Stimulated activated naive CD8-positive, alpha-beta T cell treated with anti-CD3 and anti-CD28 coated beads, Interleukin-15, amount 100 ng/mL, for 72 hours (primary cell): ENCODE measurements at regions not wholly inside any gene's neighbourhood (a gene's known extent, or its start where the extent isn't known, plus 50 kb on each side); places are given as distances from the start of the nearest gene placed in this dataset.
A peak's percentile ranks its signal among the peaks of the same experiment; 100 is the strongest.
"Not testable (repeated sequence)": the region's sequence is repeated elsewhere in the genome, so short reads cannot be mapped to it uniquely, and the experiment has no call there.

Experiments
- ATAC-seq: fragments of 150-1000 bp; cut with Tn5 transposase; 2 replicates; pipeline ENCODE4 v1.10.0; 2021; ENCODE audit warnings: mild to moderate bottlenecking, moderate library complexity
- DNase-seq, 2 donors: peaks; one replicate each; pipeline ENCODE4 v3.0.0; 2021 to 2022
- H3K27ac Mint-ChIP-seq, 2 donors: one replicate each; pipeline ENCODE4 v1.8.0; 2022; ENCODE audit warnings: mild to moderate bottlenecking in 2 of 2, mixed read lengths in 2 of 2, moderate library complexity in 2 of 2
- H3K27me3 Mint-ChIP-seq: one replicate; pipeline ENCODE4 v1.8.0; 2022; ENCODE audit warnings: mixed read lengths
- H3K4me1 Mint-ChIP-seq: one replicate; pipeline ENCODE4 v1.8.0; 2022; ENCODE audit warnings: mild to moderate bottlenecking, mixed read lengths
- H3K4me3 Mint-ChIP-seq, 2 donors: one replicate each; pipeline ENCODE4 v1.8.0; 2022; ENCODE audit warnings: mild to moderate bottlenecking in 2 of 2, mixed read lengths in 2 of 2, moderate library complexity in 1 of 2
- H3K9me3 Mint-ChIP-seq, 2 donors: one replicate each; pipeline ENCODE4 v1.8.0; 2022; ENCODE audit warnings: mixed read lengths in 2 of 2

GRCh38 chr9:40097992-40098391 lies 742.5 kb downstream of the SPATA31A1 start:
- not testable (repeated sequence) for ATAC-seq, H3K27me3 Mint-ChIP-seq, DNase-seq, H3K4me3 Mint-ChIP-seq, H3K4me1 Mint-ChIP-seq, H3K9me3 Mint-ChIP-seq, H3K27ac Mint-ChIP-seq

GRCh38 chr9:40106003-40106782 lies 750.7 kb downstream of the SPATA31A1 start:
- peak in 1 of 2 donors; percentile 30 for DNase-seq
- Mint-ChIP-seq H3K4me3 (peak overlapping the region; percentile 87 to 93), H3K27ac (peak overlapping the region; percentile 91 to 94)
- ATAC-seq = peak; percentile 79
- H3K4me1 Mint-ChIP-seq, H3K9me3 Mint-ChIP-seq, H3K27me3 Mint-ChIP-seq: not testable (repeated sequence)

- H3K9me3 Mint-ChIP-seq, H3K4me3 Mint-ChIP-seq, H3K27ac Mint-ChIP-seq, H3K27me3 Mint-ChIP-seq, DNase-seq, H3K4me1 Mint-ChIP-seq, ATAC-seq: not testable (repeated sequence)
These were observed 751.3 kb downstream of the SPATA31A1 start for GRCh38 chr9:40106783-40107248.

DNA sequence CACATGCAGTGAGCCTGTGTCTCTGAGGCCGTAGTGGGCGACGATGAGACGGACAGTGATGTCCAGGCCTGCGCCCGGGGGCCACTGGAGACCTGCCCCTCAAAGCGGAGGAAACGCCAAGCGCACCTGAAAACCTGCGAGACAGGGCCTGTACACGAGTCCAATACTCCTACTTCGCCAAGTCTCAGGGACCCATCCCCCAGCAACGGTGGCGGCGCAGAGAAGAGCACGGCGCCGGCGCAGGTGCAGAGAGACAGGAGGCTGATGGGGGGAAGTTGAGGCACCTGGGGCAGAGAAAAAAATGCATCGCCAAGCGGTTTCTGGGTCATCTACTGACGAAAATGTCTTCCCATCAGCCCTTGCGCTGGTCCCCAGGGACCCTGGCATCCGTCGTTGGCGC lies 751.8 kb downstream of the SPATA31A1 start:
- not testable (repeated sequence) for H3K9me3 Mint-ChIP-seq, DNase-seq, H3K4me1 Mint-ChIP-seq, ATAC-seq, H3K27me3 Mint-ChIP-seq
- Mint-ChIP-seq H3K4me3 (peak overlapping the region in 1 of 2 donors; percentile 61), H3K27ac (peak overlapping the region in 1 of 2 donors; percentile 92)

GRCh38 chr9:40108465-40108864 lies 753.0 kb downstream of the SPATA31A1 start:
- not testable (repeated sequence) for ATAC-seq, H3K4me3 Mint-ChIP-seq, H3K4me1 Mint-ChIP-seq

GRCh38 chr9:40110751-40111150 lies 755.3 kb downstream of the SPATA31A1 start:
- not testable (repeated sequence) for H3K27me3 Mint-ChIP-seq, ATAC-seq, H3K4me1 Mint-ChIP-seq, H3K27ac Mint-ChIP-seq, DNase-seq, H3K9me3 Mint-ChIP-seq
- peak overlapping the region in 1 of 2 donors; percentile 15 for H3K4me3 Mint-ChIP-seq

More at GRCh38 chr9:40108465-40108864, 753.0 kb downstream of the SPATA31A1 start:
- not testable (repeated sequence) for H3K9me3 Mint-ChIP-seq, H3K27ac Mint-ChIP-seq, DNase-seq, H3K27me3 Mint-ChIP-seq

DNA sequence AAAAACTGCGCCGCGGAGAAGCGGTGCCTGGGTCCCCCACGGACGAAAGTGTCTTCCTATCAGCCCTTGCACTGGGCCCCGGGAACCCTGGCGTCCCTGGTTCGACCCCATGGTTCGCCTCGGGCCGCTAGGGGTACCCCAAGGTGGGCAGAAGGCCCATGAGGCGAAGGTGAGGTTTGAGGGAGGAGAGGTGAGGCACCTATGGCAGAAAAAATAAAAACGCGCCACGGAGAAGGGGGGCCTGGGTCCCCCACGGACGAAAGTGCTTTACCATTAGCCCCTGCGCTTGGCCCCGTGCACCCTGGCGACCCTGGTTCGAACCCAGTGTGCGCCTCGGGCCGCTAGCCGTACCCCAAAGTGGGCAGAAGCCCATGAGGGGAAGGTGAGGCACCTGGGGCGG lies 756.1 kb downstream of the SPATA31A1 start:
- peak overlapping the region in 1 of 2 donors; percentile 12 for H3K27ac Mint-ChIP-seq
- not testable (repeated sequence) for ATAC-seq, H3K4me3 Mint-ChIP-seq, H3K9me3 Mint-ChIP-seq, DNase-seq, H3K4me1 Mint-ChIP-seq, H3K27me3 Mint-ChIP-seq

DNA sequence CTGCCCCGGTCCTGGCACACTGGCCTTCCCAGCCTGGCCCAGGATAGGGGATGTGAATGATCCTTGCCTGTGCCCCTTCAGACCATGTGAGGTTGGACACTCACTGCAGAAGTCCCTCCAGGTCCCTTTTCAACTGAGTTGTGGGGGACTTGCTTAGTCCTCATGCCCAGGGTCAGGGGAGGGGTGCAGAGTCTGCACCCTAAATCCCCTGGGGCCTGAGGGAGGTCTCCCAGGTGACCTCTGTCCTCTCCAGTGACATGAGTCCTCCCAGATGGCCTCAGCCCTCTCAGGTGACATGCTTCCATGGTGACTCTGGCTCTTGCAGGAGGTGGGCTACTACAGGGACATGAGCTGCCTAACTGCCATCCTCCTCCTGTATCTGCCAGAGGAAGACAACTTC lies 775.1 kb downstream of the SPATA31A1 start:
- H3K4me3 Mint-ChIP-seq, ATAC-seq: not testable (repeated sequence)

DNA sequence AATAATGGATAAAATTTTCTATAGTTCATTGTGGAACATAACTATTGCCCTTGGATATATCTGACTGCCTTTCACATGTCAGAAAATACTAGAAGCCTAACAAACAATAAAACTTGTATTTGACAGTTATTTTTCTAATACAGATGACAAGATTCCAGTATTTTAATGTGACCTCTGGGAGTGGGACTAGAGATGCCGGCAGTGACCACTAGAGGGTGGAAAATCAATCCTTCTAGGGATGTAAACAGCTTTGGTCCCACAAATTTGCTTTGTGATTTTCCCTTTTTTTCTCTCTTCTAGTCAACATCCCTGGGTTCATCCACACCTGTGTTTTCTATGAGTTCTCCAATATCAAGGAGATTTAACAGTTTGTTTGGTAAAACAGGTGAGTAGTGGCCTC lies 813.7 kb downstream of the SPATA31A1 start:
- not testable (repeated sequence) for H3K4me1 Mint-ChIP-seq, H3K27me3 Mint-ChIP-seq, H3K9me3 Mint-ChIP-seq, ATAC-seq, H3K27ac Mint-ChIP-seq, DNase-seq, H3K4me3 Mint-ChIP-seq

More for the DNA sequence above, 775.1 kb downstream of the SPATA31A1 start:
- not testable (repeated sequence) for H3K27ac Mint-ChIP-seq, H3K27me3 Mint-ChIP-seq, H3K9me3 Mint-ChIP-seq, DNase-seq, H3K4me1 Mint-ChIP-seq

DNA sequence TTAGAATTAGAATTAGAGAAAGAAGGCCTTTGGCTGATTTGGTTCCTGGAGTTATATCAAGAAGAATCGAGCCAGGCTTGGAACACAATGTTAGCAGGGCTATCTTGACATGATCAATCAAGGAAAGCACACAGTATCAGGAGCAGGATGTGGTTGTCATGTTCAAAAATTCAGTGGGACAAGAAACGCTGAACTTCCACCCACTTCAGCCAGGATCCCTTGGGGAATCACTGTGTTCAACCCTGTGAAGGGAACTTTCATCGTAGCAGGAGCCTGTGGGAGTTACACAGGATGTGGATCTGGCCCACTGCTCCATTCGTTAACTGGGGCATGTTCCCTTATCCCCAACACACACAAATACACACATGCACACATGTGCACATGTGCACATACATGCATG lies 817.8 kb downstream of the SPATA31A1 start:
- not testable (repeated sequence) for H3K9me3 Mint-ChIP-seq, H3K4me3 Mint-ChIP-seq, DNase-seq, H3K27ac Mint-ChIP-seq, H3K27me3 Mint-ChIP-seq, H3K4me1 Mint-ChIP-seq, ATAC-seq

- not testable (repeated sequence) for H3K9me3 Mint-ChIP-seq, H3K27ac Mint-ChIP-seq, ATAC-seq, DNase-seq, H3K4me1 Mint-ChIP-seq, H3K27me3 Mint-ChIP-seq, H3K4me3 Mint-ChIP-seq
These were observed 818.6 kb downstream of the SPATA31A1 start for GRCh38 chr9:40174035-40174434.

GRCh38 chr9:40177403-40177802 lies 821.9 kb downstream of the SPATA31A1 start:
- not testable (repeated sequence) for ATAC-seq, H3K27me3 Mint-ChIP-seq, DNase-seq, H3K4me3 Mint-ChIP-seq, H3K9me3 Mint-ChIP-seq, H3K4me1 Mint-ChIP-seq, H3K27ac Mint-ChIP-seq

DNA sequence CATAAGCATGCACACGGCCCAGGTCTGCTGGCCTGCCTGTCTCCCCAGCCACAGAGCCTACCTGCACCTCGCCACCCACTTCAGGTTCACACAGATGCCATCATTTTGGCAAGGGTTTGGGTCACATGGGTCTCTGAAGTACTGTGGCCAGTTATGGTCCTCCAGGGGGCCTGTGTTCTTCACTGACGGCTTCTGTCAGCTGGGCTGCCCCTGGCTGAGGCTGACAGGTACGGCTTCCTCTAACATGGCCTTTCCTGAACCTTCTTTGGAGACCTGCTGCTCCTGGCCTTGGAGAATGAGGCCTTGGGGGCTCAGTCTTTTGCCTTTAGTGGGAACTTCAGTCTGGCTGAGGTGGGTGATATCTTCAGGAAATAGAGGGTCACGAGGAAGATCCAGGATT lies 835.9 kb downstream of the SPATA31A1 start:
- ATAC-seq = peak; percentile 26
- not testable (repeated sequence) for H3K4me3 Mint-ChIP-seq, H3K27ac Mint-ChIP-seq, H3K9me3 Mint-ChIP-seq, DNase-seq, H3K27me3 Mint-ChIP-seq, H3K4me1 Mint-ChIP-seq

GRCh38 chr9:40192162-40192561 lies 836.7 kb downstream of the SPATA31A1 start:
- H3K27me3 Mint-ChIP-seq, H3K9me3 Mint-ChIP-seq, H3K27ac Mint-ChIP-seq, ATAC-seq, H3K4me3 Mint-ChIP-seq, DNase-seq, H3K4me1 Mint-ChIP-seq: not testable (repeated sequence)

DNA sequence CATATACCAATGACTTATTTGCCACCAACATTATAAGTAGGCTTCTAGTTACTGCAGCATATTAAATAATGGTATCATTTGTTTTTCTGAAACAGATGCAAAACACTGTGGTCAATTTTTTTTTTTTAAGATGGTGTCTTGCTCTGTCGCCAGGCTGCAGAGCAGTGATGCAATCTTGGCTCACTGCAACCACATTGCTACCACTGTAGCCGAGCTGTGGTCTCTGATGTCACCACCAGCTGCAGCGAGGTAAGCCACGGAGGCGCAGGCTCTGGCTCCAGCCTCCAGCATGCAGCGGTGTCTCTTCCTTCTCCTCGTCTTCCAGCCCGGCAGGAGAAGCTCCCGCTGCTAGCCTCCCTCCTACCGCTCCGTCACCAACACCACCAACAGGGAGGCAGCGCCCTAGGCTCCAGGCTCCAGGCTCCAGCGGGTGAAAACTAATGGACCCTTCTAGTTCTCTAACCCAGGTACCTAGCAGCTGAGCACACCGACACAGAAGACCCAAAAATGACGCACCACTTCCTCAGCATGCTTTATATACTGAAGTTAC lies 840.8 kb downstream of the SPATA31A1 start:
- not testable (repeated sequence) for ATAC-seq, DNase-seq, H3K9me3 Mint-ChIP-seq, H3K27ac Mint-ChIP-seq, H3K27me3 Mint-ChIP-seq, H3K4me1 Mint-ChIP-seq, H3K4me3 Mint-ChIP-seq

- not testable (repeated sequence) for H3K4me1 Mint-ChIP-seq
These were observed 841.3 kb downstream of the SPATA31A1 start for GRCh38 chr9:40196803-40197202.

More at GRCh38 chr9:40196803-40197202, 841.3 kb downstream of the SPATA31A1 start:
- H3K27me3 Mint-ChIP-seq, H3K27ac Mint-ChIP-seq, H3K4me3 Mint-ChIP-seq, DNase-seq, ATAC-seq, H3K9me3 Mint-ChIP-seq: not testable (repeated sequence)
